ENCODE measurements at regions not wholly inside any gene's neighbourhood (a gene's known extent, or its start where the extent isn't known, plus 50 kb on each side); places are given as distances from the start of the nearest gene placed in this dataset.

GRCh38 chr3:124413393-124413792 is 316.9 kb upstream of the UMPS start:
- DNase-seq, result no peak

- no peak for DNase-seq
Observed at GRCh38 chr3:124413989-124414598, 316.2 kb upstream of the UMPS start.

- no peak for DNase-seq
Observed at GRCh38 chr3:124415446-124415960, 314.7 kb upstream of the UMPS start.

- no peak for DNase-seq
Observed at GRCh38 chr3:124419303-124419702, 310.9 kb upstream of the UMPS start.

GRCh38 chr3:124420392-124420791 is 309.9 kb upstream of the UMPS start:
- DNase-seq, result no peak

GRCh38 chr3:124422805-124423204 is 307.4 kb upstream of the UMPS start:
- no peak for DNase-seq

GRCh38 chr3:124424396-124424795 is 305.9 kb upstream of the UMPS start:
- DNase-seq, result no peak

- no peak for DNase-seq
Observed at GRCh38 chr3:124425972-124426371, 304.3 kb upstream of the UMPS start.

GRCh38 chr3:124428372-124429128 is 301.7 kb upstream of the UMPS start:
- DNase-seq, result no peak

GRCh38 chr3:124429129-124429815 is 301.0 kb upstream of the UMPS start:
- peak; percentile 42 for DNase-seq

- DNase-seq, result no peak
Observed at GRCh38 chr3:124431331-124431994, 298.8 kb upstream of the UMPS start.

GRCh38 chr3:124434176-124434575 is 296.1 kb upstream of the UMPS start:
- no peak for DNase-seq

GRCh38 chr3:124435467-124435866 is 294.8 kb upstream of the UMPS start:
- DNase-seq, result no peak

GRCh38 chr3:124438813-124439212 is 291.4 kb upstream of the UMPS start:
- no peak for DNase-seq

GRCh38 chr3:124439603-124440002 is 290.6 kb upstream of the UMPS start:
- no peak for DNase-seq

- no peak for DNase-seq
Observed at GRCh38 chr3:124441766-124442165, 288.5 kb upstream of the UMPS start.

- DNase-seq, result no peak
Observed at GRCh38 chr3:124442463-124442862, 287.8 kb upstream of the UMPS start.

- DNase-seq, result no peak
Observed at GRCh38 chr3:124443446-124443845, 286.8 kb upstream of the UMPS start.

- DNase-seq, result no peak
Observed at GRCh38 chr3:124444075-124444474, 286.2 kb upstream of the UMPS start.

- DNase-seq, result no peak
Observed at GRCh38 chr3:124444896-124445295, 285.4 kb upstream of the UMPS start.

GRCh38 chr3:124447845-124448244 is 282.4 kb upstream of the UMPS start:
- DNase-seq, result no peak

- no peak for DNase-seq
Observed at GRCh38 chr3:124448954-124449353, 281.3 kb upstream of the UMPS start.

- DNase-seq, result no peak
Observed at GRCh38 chr3:124450366-124450765, 279.9 kb upstream of the UMPS start.
